ENCODE measurements at regions not wholly inside any gene's neighbourhood (a gene's known extent, or its start where the extent isn't known, plus 50 kb on each side); places are given as distances from the start of the nearest gene placed in this dataset.

DNA sequence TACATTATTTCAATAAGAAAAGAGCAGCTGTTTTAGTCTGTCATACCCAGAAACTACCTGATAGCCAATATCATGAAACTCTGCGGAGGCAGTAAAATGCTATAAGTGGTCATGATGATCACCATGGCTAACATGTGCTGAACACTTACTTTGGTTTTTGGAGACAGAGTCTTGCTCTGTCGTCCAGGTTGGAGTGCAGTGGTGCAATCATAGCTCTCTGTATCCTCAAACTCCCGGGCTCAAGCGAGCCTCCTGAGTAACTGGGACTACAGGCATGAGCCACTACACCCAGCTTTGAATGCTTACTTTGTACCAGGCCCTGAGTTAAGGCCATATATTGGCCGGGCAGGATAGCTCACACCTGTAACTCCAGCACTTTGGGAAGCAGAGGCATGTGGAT is 101.2 kb upstream of the DHX40 start:
- TF ChIP-seq, protein P1, sequence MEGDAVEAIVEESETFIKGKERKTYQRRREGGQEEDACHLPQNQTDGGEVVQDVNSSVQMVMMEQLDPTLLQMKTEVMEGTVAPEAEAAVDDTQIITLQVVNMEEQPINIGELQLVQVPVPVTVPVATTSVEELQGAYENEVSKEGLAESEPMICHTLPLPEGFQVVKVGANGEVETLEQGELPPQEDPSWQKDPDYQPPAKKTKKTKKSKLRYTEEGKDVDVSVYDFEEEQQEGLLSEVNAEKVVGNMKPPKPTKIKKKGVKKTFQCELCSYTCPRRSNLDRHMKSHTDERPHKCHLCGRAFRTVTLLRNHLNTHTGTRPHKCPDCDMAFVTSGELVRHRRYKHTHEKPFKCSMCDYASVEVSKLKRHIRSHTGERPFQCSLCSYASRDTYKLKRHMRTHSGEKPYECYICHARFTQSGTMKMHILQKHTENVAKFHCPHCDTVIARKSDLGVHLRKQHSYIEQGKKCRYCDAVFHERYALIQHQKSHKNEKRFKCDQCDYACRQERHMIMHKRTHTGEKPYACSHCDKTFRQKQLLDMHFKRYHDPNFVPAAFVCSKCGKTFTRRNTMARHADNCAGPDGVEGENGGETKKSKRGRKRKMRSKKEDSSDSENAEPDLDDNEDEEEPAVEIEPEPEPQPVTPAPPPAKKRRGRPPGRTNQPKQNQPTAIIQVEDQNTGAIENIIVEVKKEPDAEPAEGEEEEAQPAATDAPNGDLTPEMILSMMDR (IDR thresholded peaks at IDR 0.05), result no peak
- Histone ChIP-seq H3K4me3 (no peak overlapping the region), H3K4me1 (peaks cover 7% of the 10 kb centered on the region), H3K36me3 (no peaks in the 10 kb centered on the region), H3K9me3 (no peaks in the 10 kb centered on the region), H3K27me3 (ENCODE audit: low read depth) (no peaks in the 10 kb centered on the region), H3K27ac (no peak overlapping the region)
- ATAC-seq (no peak), DNase-seq (no peak)
- intact Hi-C loops (cut with DNase I), result no loop called here

DNA sequence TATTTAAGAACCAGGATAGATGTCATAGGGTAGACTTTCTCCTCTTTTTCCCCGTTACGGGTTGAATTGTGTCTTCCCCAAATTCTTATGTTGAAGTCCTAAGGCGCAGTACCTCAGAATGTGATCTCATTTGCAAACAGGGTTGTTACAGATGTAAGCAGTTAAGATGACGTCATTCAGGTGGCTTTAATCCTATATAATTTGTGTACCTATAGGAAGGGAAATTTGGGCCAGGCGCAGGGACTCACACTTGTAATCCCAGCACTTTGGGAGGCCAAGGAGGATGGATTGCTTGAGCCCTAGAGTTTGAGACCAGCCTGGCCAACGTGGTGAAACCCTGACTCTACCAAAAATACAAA is 99.5 kb upstream of the DHX40 start:
- no peaks in the 10 kb centered on the region for H3K36me3 ChIP-seq
- H3K9me3 ChIP-seq, result no peaks in the 10 kb centered on the region
- ATAC-seq (no peak), DNase-seq (no peak)
- TF ChIP-seq, protein P1 (IDR thresholded peaks at IDR 0.05), result no peak
- H3K27me3 ChIP-seq (ENCODE audit: low read depth), result no peaks in the 10 kb centered on the region
- intact Hi-C loops (cut with DNase I), result no loop called here
- H3K27ac ChIP-seq, result no peak overlapping the region
- H3K4me1 ChIP-seq, result peaks cover 7% of the 10 kb centered on the region
- no peak overlapping the region for H3K4me3 ChIP-seq

DNA sequence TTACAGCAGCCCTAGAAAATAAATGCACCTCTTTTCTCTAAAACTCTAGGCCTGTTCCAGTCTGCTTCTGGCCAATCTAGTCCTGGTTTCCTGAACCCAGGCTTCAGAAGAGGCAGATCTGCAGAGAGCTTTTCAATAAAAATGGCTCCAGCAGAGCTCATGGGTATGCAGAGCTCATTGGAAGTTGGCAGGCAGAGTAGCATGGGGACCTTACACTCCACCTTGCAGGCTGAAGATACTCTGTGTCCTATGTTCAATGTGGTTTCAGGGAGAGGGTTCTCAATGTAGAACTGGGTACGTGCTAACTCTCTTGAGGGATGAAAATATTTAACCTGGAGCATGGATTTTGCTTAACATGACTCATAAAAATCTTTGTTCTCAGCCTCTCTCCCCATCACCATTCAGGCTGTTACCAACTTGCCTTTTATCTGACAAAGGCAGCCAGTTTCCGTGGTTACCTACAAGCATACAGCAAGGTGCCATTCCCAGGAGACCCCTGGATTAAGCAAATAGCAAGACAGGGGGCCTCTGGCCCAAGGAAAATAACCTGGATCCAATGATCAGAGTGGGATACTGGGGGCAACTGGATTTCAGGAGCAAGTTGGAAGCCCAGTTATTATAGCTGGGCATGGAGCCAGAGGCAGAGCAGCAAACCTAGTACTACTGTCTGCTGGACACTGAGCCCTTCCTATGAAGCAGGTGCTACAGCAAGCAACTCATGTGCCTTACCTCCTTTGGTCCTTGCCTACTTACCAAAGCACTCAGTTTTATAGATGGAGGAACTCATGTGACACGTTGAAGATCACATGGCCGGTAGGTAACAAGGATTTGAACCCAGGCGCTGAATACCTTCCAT is 98.2 kb upstream of the DHX40 start:
- Histone ChIP-seq H3K27ac (no peak overlapping the region), H3K4me1 (peaks cover 7% of the 10 kb centered on the region), H3K27me3 (ENCODE audit: low read depth) (no peaks in the 10 kb centered on the region), H3K4me3 (no peak overlapping the region), H3K36me3 (no peaks in the 10 kb centered on the region), H3K9me3 (no peaks in the 10 kb centered on the region)
- intact Hi-C loops (cut with DNase I), result no loop called here
- TF ChIP-seq, protein P1 (IDR thresholded peaks at IDR 0.05), result no peak
- no peak for DNase-seq
- no peak for ATAC-seq

DNA sequence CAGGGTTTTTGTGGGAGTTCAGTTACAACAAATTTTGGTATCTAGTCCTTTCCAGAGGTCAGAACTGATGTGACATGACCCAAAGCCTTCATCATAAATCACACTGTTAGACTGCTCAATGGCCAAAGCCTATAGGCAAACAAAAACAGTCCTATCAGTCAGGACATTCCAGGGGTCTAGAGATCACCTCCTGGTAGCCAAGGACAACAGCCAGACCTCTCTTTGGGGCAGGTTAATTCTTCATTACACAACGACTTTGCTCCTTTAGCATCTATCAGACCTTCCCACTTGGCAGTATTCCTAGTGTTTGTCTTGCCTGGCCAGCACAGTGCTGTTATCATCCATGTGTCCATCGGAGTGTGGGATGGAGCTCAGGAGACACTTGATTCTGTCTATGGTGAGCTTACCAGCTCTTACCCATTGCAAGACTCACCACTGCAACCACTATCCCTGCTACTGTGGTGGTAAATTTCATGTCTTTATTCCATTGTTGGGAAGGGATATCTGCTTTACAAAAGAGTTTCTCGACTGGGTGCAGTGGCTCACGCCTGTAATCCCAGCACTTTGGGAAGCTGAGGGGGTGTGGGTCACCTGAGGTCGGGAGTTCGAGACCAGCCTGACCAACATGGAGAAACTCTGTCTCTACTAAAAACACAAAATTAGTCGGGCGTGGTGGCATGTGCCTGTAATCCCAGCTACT is 95.5 kb upstream of the DHX40 start:
- ATAC-seq, result no peak
- Histone ChIP-seq H3K27ac (no peak overlapping the region), H3K27me3 (ENCODE audit: low read depth) (no peaks in the 10 kb centered on the region), H3K36me3 (no peaks in the 10 kb centered on the region), H3K4me1 (peaks cover 1% of the 10 kb centered on the region), H3K4me3 (no peak overlapping the region), H3K9me3 (no peaks in the 10 kb centered on the region)
- intact Hi-C loops (cut with DNase I), result no loop called here
- TF ChIP-seq, protein P1 (IDR thresholded peaks at IDR 0.05), result no peak
- no peak for DNase-seq

DNA sequence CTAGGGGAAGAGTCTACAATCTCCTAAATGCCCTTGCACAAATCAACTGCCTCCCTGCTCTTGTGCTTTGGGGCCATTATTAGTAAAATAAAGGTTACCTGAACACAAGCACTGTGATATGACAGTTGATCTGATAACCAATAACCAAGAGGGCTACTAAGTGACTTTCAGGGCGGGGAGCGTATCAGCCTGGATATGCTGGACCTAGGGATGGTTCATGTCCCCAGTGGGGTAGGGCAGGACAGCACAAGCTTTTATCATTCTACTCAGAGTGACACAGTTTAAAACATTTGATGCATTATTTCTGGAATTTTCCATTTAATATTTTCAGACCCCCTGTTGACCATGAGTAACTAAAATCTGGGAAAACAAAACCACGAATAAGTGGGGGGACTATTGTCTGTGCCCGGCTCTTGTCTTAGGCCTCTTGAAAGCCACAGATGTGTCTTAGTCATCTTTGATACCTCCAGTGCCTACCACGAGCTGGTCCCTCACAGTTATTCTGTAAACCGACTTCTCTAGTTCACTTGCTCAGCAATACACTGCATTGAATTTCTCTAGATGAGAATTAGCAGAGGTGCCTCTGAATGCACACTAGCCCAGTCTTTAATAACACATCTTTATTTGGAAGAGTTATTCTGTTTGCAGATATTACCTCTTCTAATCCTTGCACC is 94.6 kb upstream of the DHX40 start:
- ATAC-seq (no peak), DNase-seq (no peak)
- Histone ChIP-seq H3K27me3 (ENCODE audit: low read depth) (no peaks in the 10 kb centered on the region), H3K4me3 (no peak overlapping the region), H3K9me3 (no peaks in the 10 kb centered on the region), H3K27ac (no peak overlapping the region), H3K4me1 (no peaks in the 10 kb centered on the region), H3K36me3 (no peaks in the 10 kb centered on the region)
- TF ChIP-seq, protein P1 (IDR thresholded peaks at IDR 0.05), result no peak
- intact Hi-C loops (cut with DNase I), result no loop called here

Measured in lower lobe of right lung (tissue), 2 donors.